ENCODE measurements at regions not wholly inside any gene's neighbourhood (a gene's known extent, or its start where the extent isn't known, plus 50 kb on each side); places are given as distances from the start of the nearest gene placed in this dataset.
"Not testable (repeated sequence)": the region's sequence is repeated elsewhere in the genome, so short reads cannot be mapped to it uniquely, and the experiment has no call there.

- no peaks in the 10 kb centered on the region for H3K9me3 ChIP-seq
- no peaks in the 10 kb centered on the region for H3K27me3 ChIP-seq
- no peaks in the 10 kb centered on the region for H3K4me1 ChIP-seq
- intact Hi-C loops (cut with DNase I; ENCODE audit: low total_unique reads), result no loop called here
- H3K4me3 ChIP-seq, result no peak overlapping the region
- no peak for DNase-seq (ENCODE audit: low spot score in 2 of 2)
- no peak overlapping the region for H3K27ac ChIP-seq
- TF ChIP-seq CTCF (IDR thresholded peaks at IDR 0.05) (no peak), POLR2A (IDR thresholded peaks at IDR 0.05) (no peak), POLR2AphosphoS5 (IDR thresholded peaks at IDR 0.05) (no peak)
- H3K36me3 ChIP-seq, result no peaks in the 10 kb centered on the region
Measured at GRCh38 chr12:61563665-61564450, 696.3 kb upstream of the USP15 start.

- no peaks in the 10 kb centered on the region for H3K4me1 ChIP-seq
- no peak for DNase-seq (ENCODE audit: low spot score in 2 of 2)
- no peaks in the 10 kb centered on the region for H3K36me3 ChIP-seq
- H3K27ac ChIP-seq, result no peak overlapping the region
- H3K4me3 ChIP-seq, result no peak overlapping the region
- H3K27me3 ChIP-seq, result no peaks in the 10 kb centered on the region
- TF ChIP-seq POLR2AphosphoS5 (IDR thresholded peaks at IDR 0.05) (no peak), POLR2A (IDR thresholded peaks at IDR 0.05) (no peak), CTCF (IDR thresholded peaks at IDR 0.05) (no peak)
- intact Hi-C loops (cut with DNase I; ENCODE audit: low total_unique reads), result no loop called here
- no peaks in the 10 kb centered on the region for H3K9me3 ChIP-seq
Measured at GRCh38 chr12:61564466-61564865, 695.7 kb upstream of the USP15 start.

- TF ChIP-seq POLR2A (IDR thresholded peaks at IDR 0.05) (no peak), POLR2AphosphoS5 (IDR thresholded peaks at IDR 0.05) (no peak), CTCF (IDR thresholded peaks at IDR 0.05) (no peak)
- Histone ChIP-seq H3K9me3 (no peaks in the 10 kb centered on the region), H3K27me3 (no peaks in the 10 kb centered on the region), H3K4me1 (no peaks in the 10 kb centered on the region), H3K27ac (no peak overlapping the region), H3K36me3 (no peaks in the 10 kb centered on the region), H3K4me3 (no peak overlapping the region)
- intact Hi-C loops (cut with DNase I; ENCODE audit: low total_unique reads), result no loop called here
- DNase-seq (ENCODE audit: low spot score in 2 of 2), result no peak
Measured at GRCh38 chr12:61566183-61566582, 694.0 kb upstream of the USP15 start.

- Histone ChIP-seq H3K27me3 (no peaks in the 10 kb centered on the region), H3K9me3 (no peaks in the 10 kb centered on the region), H3K4me1 (no peaks in the 10 kb centered on the region), H3K27ac (no peak overlapping the region), H3K36me3 (no peaks in the 10 kb centered on the region), H3K4me3 (no peak overlapping the region)
- intact Hi-C loops (cut with DNase I; ENCODE audit: low total_unique reads), result no loop called here
- no peak for DNase-seq (ENCODE audit: low spot score in 2 of 2)
- TF ChIP-seq CTCF (IDR thresholded peaks at IDR 0.05) (no peak), POLR2AphosphoS5 (IDR thresholded peaks at IDR 0.05) (no peak), POLR2A (IDR thresholded peaks at IDR 0.05) (no peak)
Measured at GRCh38 chr12:61574339-61574738, 685.9 kb upstream of the USP15 start.

GRCh38 chr12:61584943-61585342 lies 675.3 kb upstream of the USP15 start:
- H3K4me3 ChIP-seq, result no peak overlapping the region
- no peaks in the 10 kb centered on the region for H3K36me3 ChIP-seq
- H3K27ac ChIP-seq, result no peak overlapping the region
- no peaks in the 10 kb centered on the region for H3K27me3 ChIP-seq
- no peaks in the 10 kb centered on the region for H3K4me1 ChIP-seq
- TF ChIP-seq POLR2A (IDR thresholded peaks at IDR 0.05) (no peak), POLR2AphosphoS5 (IDR thresholded peaks at IDR 0.05) (no peak), CTCF (IDR thresholded peaks at IDR 0.05) (no peak)
- peaks cover 0 to 13% of the 10 kb centered on the region in 2 donors for H3K9me3 ChIP-seq
- no peak for DNase-seq (ENCODE audit: low spot score in 2 of 2)
- intact Hi-C loops (cut with DNase I; ENCODE audit: low total_unique reads), result no loop called here

- DNase-seq (ENCODE audit: low spot score in 2 of 2); H3K36me3 ChIP-seq; H3K4me1 ChIP-seq; H3K4me3 ChIP-seq; intact Hi-C loops (cut with DNase I; ENCODE audit: low total_unique reads); H3K27me3 ChIP-seq; H3K27ac ChIP-seq: not testable (repeated sequence)
- peaks cover 6 to 43% of the 10 kb centered on the region in 2 donors for H3K9me3 ChIP-seq
Measured at GRCh38 chr12:61590864-61591263, 669.3 kb upstream of the USP15 start.

Data from breast epithelium (tissue), 4 donors.